ENCODE measurements at regions not wholly inside any gene's neighbourhood (a gene's known extent, or its start where the extent isn't known, plus 50 kb on each side); places are given as distances from the start of the nearest gene placed in this dataset.

- H3K27ac ChIP-seq: no peak overlapping the region
These were observed 377.3 kb upstream of the SULF2 start for GRCh38 chr20:48162621-48163020.

GRCh38 chr20:48159145-48160008 lies 374.1 kb upstream of the SULF2 start:
- no peak for TF ChIP-seq CTCF (conservative IDR thresholded peaks at IDR 0.05)
- no peak for TF ChIP-seq ZFX (IDR thresholded peaks at IDR 0.05)
- no peak overlapping the region for H3K27ac ChIP-seq

More at GRCh38 chr20:48162621-48163020, 377.3 kb upstream of the SULF2 start:
- no peak for TF ChIP-seq CTCF (conservative IDR thresholded peaks at IDR 0.05)
- TF ChIP-seq ZFX (IDR thresholded peaks at IDR 0.05): no peak

- H3K27ac ChIP-seq: no peak overlapping the region
- no peak for TF ChIP-seq CTCF (conservative IDR thresholded peaks at IDR 0.05)
- no peak for TF ChIP-seq ZFX (IDR thresholded peaks at IDR 0.05)
These were observed 372.7 kb upstream of the SULF2 start for GRCh38 chr20:48158014-48158413.

GRCh38 chr20:48156951-48157700 lies 371.8 kb upstream of the SULF2 start:
- no peak overlapping the region for H3K27ac ChIP-seq
- TF ChIP-seq CTCF (conservative IDR thresholded peaks at IDR 0.05) (no peak), ZFX (IDR thresholded peaks at IDR 0.05) (no peak)

GRCh38 chr20:48156521-48156920 lies 371.2 kb upstream of the SULF2 start:
- TF ChIP-seq ZFX (IDR thresholded peaks at IDR 0.05) (no peak), CTCF (conservative IDR thresholded peaks at IDR 0.05) (no peak)
- H3K27ac ChIP-seq: no peak overlapping the region

- no peak for TF ChIP-seq ZFX (IDR thresholded peaks at IDR 0.05)
- no peak for TF ChIP-seq CTCF (conservative IDR thresholded peaks at IDR 0.05)
- H3K27ac ChIP-seq: no peak overlapping the region
These were observed 370.0 kb upstream of the SULF2 start for GRCh38 chr20:48155268-48155667.

All from C4-2B (cell line).